Endothelial cell of umbilical vein (primary cell): ENCODE measurements at regions not wholly inside any gene's neighbourhood (a gene's known extent, or its start where the extent isn't known, plus 50 kb on each side); places are given as distances from the start of the nearest gene placed in this dataset.
"Not testable (repeated sequence)": the region's sequence is repeated elsewhere in the genome, so short reads cannot be mapped to it uniquely, and the experiment has no call there.

Experiments used
- BruUV-seq: library from RNA; stranded (reverse); fragments of 400-500 nt; replicated peaks from 2 replicates; lab custom pipeline; 2021; lab: Mats Ljungman, UMichigan
- CTCF ChIA-PET: fragments of 300-600, 350-600 bp; sonication (Branson Sonifier 250); formaldehyde crosslinking; loops from one replicate; lab custom pipeline; 2021; ENCODE audit warnings: antibody characterized with exemption, inconsistent platforms; lab: Charles Lee
- POLR2A ChIA-PET: fragments of 300-600, 350-600 bp; sonication (Branson Sonifier 250); formaldehyde crosslinking; loops from one replicate; lab custom pipeline; 2021; ENCODE audit warnings: antibody characterized with exemption, inconsistent platforms; lab: Charles Lee
- DNase-seq: peaks from one replicate; pipeline ENCODE4 v3.0.0-alpha.2; 2011; ENCODE audit warnings: low read depth, low spot score
- FAIRE-seq: peaks from 2 replicates; lab custom pipeline; 2011; peaks lifted over from hg19 to GRCh38; lab: Jason Lieb, UNC
- H2AFZ ChIP-seq: 2 replicates; pipeline ENCODE4 v1.6.0; 2012; ENCODE audit warnings: low read depth, low read length, control low read depth, inconsistent platforms
- H3K27ac ChIP-seq: 2 replicates; pipeline ENCODE4 v1.5.1; 2011; ENCODE audit warnings: low read depth, mild to moderate bottlenecking, control low read depth, low read length, moderate library complexity; ENCODE audit not compliant: insufficient read depth
- H3K27me3 ChIP-seq, 2 experiments: 2 replicates each; pipeline versions ENCODE4 v1.6.0 to v1.6.1; 2011; ENCODE audit warnings: low read length in 2 of 2, mixed read lengths in 1 of 2; ENCODE audit not compliant: control insufficient read depth in 2 of 2, insufficient read depth in 2 of 2
- H3K36me3 ChIP-seq, 2 experiments: 2 replicates in 1 of 2; 3 replicates in 1 of 2; pipeline ENCODE4 v1.5.1; 2011; ENCODE audit warnings: low read length in 2 of 2, mild to moderate bottlenecking in 1 of 2, moderate library complexity in 1 of 2; ENCODE audit not compliant: control insufficient read depth in 2 of 2, insufficient read depth in 2 of 2; ENCODE audit errors: extremely low read depth in 1 of 2
- H3K4me1 ChIP-seq: 3 replicates; pipeline ENCODE4 v1.5.1; 2011; ENCODE audit warnings: mild to moderate bottlenecking, low read length; ENCODE audit not compliant: control insufficient read depth, insufficient read depth; ENCODE audit errors: extremely low read depth
- H3K4me2 ChIP-seq: 2 replicates; pipeline ENCODE4 v1.6.1; 2011; ENCODE audit warnings: low read length, control low read depth, mixed read lengths; ENCODE audit not compliant: insufficient read depth
- H3K4me3 ChIP-seq, 3 experiments: fragments of 200-600 bp in 1 of 3; sonication (generic), shearing (Covaris generic) in 1 of 3; replicated peaks in 1 of 3; 2 replicates each; pipeline ENCODE4 v1.5.1; 2011 to 2016; ENCODE audit warnings: control low read depth in 3 of 3, low read length in 3 of 3, mild to moderate bottlenecking in 2 of 3, inconsistent platforms in 1 of 3, low read depth in 1 of 3, moderate library complexity in 1 of 3; ENCODE audit not compliant: insufficient read depth in 1 of 3
- H3K79me2 ChIP-seq: 2 replicates; pipeline ENCODE4 v1.6.0; 2012; ENCODE audit warnings: low read length, inconsistent platforms; ENCODE audit not compliant: control insufficient read depth, insufficient read depth
- H3K9ac ChIP-seq: replicated peaks from 2 replicates; pipeline ENCODE3; 2011; ENCODE audit warnings: low read length, control low read depth; ENCODE audit not compliant: insufficient read depth; ENCODE audit errors: extremely low read depth
- H3K9me1 ChIP-seq: replicated peaks from 3 replicates; pipeline ENCODE4 v1.6.0; 2011; ENCODE audit warnings: mild to moderate bottlenecking, low read length; ENCODE audit not compliant: control insufficient read depth, insufficient read depth; ENCODE audit errors: extremely low read depth
- H3K9me3 ChIP-seq: replicated peaks from 2 replicates; pipeline ENCODE4 v1.5.1; 2012; ENCODE audit warnings: low read length, inconsistent platforms; ENCODE audit not compliant: control insufficient read depth, insufficient read depth
- H4K20me1 ChIP-seq: replicated peaks from 2 replicates; pipeline ENCODE3; 2011; ENCODE audit warnings: mild to moderate bottlenecking, low read length; ENCODE audit not compliant: control insufficient read depth, insufficient read depth; ENCODE audit errors: extremely low read depth
- dilution Hi-C: fragments of 300-500 bp; cut with MboI; formaldehyde crosslinking; loops from one replicate; pipeline ENCODE4 v1.15.0; 2019; ENCODE audit warnings: low sequenced_read_pairs; ENCODE audit not compliant: extremely low pct_ligation_motif_present
- intact Hi-C: fragments of 100-400 bp; cut with micrococcal nuclease; formaldehyde crosslinking; loops from one replicate; pipeline ENCODE4 v1.10.0; 2022

DNA sequence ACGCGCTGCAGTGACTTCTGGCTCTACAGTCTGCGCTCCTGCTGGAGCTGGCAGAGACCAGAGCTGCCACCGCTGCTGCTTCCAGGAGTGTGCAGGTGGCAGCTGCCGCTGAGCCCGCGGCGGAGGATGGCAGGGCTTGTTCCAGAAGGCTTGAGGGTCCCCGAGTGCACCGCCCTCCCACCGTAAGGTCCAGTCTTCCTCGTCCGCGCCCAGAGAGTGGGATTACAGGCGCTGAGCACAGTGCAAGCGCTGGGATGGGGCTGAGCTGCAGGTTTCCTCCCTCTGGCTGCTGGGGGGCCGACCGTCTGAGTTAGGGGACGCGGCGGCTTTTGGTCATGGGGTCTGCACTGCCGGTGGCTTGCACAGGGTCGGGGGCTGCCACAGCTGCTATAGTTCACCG, 87.3 kb downstream of the POTEH start:
- H3K4me2 ChIP-seq, H3K36me3 ChIP-seq, POLR2A ChIA-PET, H3K27me3 ChIP-seq, H3K27ac ChIP-seq, dilution Hi-C loops, FAIRE-seq, H4K20me1 ChIP-seq, H2AFZ ChIP-seq, H3K9ac ChIP-seq, H3K4me1 ChIP-seq, intact Hi-C loops, DNase-seq, H3K4me3 ChIP-seq, CTCF ChIA-PET, H3K9me1 ChIP-seq, H3K9me3 ChIP-seq, H3K79me2 ChIP-seq, BruUV-seq: not testable (repeated sequence)

DNA sequence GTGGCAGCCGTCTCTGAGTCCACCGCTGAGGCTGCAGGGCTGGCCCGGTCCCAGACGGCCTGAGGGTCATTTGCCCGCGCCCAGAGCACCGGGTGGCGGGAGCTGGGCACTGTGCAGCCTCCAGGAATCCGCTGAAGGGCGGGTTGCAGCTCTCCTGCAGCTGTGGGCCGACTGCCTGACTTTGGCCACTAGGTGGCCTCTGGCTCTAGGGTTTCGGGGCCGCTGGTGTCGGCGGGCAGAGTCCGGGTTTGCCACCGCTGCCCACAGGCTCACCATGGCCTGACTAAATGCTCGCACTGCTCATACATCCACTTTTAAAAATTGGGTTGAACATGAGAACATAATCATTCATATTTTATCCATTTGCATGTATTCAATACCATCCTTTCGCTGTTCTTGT, 87.7 kb downstream of the POTEH start:
- BruUV-seq, H3K4me2 ChIP-seq, H3K9ac ChIP-seq, FAIRE-seq, DNase-seq, H3K27ac ChIP-seq, H3K4me1 ChIP-seq, POLR2A ChIA-PET, dilution Hi-C loops, H3K4me3 ChIP-seq, H2AFZ ChIP-seq, CTCF ChIA-PET, H3K9me1 ChIP-seq, intact Hi-C loops, H4K20me1 ChIP-seq, H3K79me2 ChIP-seq, H3K36me3 ChIP-seq, H3K9me3 ChIP-seq, H3K27me3 ChIP-seq: not testable (repeated sequence)

DNA sequence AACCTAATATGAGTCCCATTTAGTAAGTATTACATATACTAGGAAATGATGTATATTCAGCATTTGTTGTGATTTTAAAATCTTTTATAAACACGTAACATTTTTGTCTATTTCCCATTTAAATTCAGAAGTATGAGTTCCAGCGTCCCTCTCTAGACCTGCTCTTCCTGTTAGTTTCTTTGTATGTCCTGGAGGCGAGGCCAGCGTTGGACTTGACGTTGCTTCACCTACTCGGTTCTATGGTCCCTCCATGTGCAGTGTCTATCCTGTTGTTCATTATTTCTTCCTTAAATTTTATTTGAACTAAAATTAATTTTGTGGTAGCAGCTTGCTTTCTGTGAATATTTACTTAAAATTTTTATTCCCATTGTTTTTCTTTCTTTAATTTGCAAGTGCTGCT, 88.5 kb downstream of the POTEH start:
- DNase-seq, H3K27ac ChIP-seq, BruUV-seq, H3K9me1 ChIP-seq, FAIRE-seq, H3K4me3 ChIP-seq, H2AFZ ChIP-seq, intact Hi-C loops, H3K9ac ChIP-seq, H3K79me2 ChIP-seq, H3K36me3 ChIP-seq, CTCF ChIA-PET, dilution Hi-C loops, H3K27me3 ChIP-seq, H3K4me2 ChIP-seq, H3K4me1 ChIP-seq, H3K9me3 ChIP-seq, H4K20me1 ChIP-seq, POLR2A ChIA-PET: not testable (repeated sequence)

GRCh38 chr22:15781652-15782051, 91.8 kb downstream of the POTEH start:
- H3K4me2 ChIP-seq, H3K4me3 ChIP-seq, H4K20me1 ChIP-seq, H2AFZ ChIP-seq, intact Hi-C loops, H3K4me1 ChIP-seq, H3K9ac ChIP-seq, BruUV-seq, H3K9me1 ChIP-seq, H3K79me2 ChIP-seq, H3K27me3 ChIP-seq, DNase-seq, H3K27ac ChIP-seq, FAIRE-seq, dilution Hi-C loops, H3K36me3 ChIP-seq, H3K9me3 ChIP-seq, POLR2A ChIA-PET, CTCF ChIA-PET: not testable (repeated sequence)
